KOPT-K1 (cell line): ENCODE measurements at regions not wholly inside any gene's neighbourhood (a gene's known extent, or its start where the extent isn't known, plus 50 kb on each side); places are given as distances from the start of the nearest gene placed in this dataset.
A peak's percentile ranks its signal among the peaks of the same experiment; 100 is the strongest.

Experiments used
- H3K27ac ChIP-seq: fragments of 200-600 bp; sonication (generic); 2 replicates; pipeline ENCODE4 v1.5.1; 2016; ENCODE audit warnings: antibody characterized with exemption, mild to moderate bottlenecking, low read depth, low read length; ENCODE audit not compliant: poor library complexity, severe bottlenecking
- H3K36me3 ChIP-seq: fragments of 200-600 bp; sonication (generic); 2 replicates; pipeline ENCODE4 v1.5.1; 2017; ENCODE audit warnings: antibody characterized with exemption, mild to moderate bottlenecking, low read length, moderate library complexity; ENCODE audit not compliant: insufficient read depth
- H3K9me3 ChIP-seq: fragments of 200-600 bp; sonication (generic); 2 replicates; pipeline ENCODE4 v1.5.1; 2017; ENCODE audit warnings: antibody characterized with exemption, low read length, mild to moderate bottlenecking; ENCODE audit not compliant: insufficient read depth, poor library complexity, severe bottlenecking

DNA sequence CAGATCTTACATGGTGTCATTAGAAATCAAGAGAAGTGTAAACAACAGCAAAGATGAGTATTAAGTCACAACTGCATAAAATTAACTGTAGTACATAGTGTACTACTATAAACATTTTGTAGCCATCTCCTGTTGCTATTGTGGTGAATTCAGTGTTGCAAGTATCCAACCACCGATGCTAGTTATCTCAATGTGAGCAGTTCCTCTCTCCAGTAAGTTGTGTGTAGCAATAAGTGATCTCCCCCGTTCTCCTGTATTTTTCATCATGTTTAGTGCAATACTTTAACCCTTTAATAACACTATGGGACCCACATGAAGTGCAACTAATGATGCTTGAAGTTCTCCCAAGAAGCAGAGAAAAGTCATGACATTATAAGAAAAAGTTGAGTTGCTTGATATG, 264.7 kb upstream of the KCNH8 start:
- Histone ChIP-seq H3K9me3 (no peaks in the 10 kb centered on the region), H3K36me3 (no peaks in the 10 kb centered on the region), H3K27ac (no peak overlapping the region)

DNA sequence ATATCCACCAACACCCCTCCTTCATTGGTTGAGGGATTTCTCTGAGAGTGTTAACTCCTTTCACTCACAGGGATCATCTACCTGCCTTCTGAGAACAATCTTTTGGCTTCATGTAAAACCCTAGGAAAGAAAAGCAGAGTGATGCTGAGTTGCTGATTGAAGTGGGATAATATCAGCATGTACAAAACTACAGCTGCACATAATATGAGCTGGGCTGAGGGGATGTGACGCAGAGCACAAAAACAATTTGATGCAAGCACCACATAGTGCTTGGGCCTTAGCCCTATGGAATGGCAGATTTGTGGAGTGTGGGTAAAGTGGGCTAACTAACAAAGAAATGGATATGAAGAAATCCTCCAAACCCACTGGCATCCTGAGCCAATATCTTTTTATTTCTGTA, 267.6 kb upstream of the KCNH8 start:
- H3K9me3 ChIP-seq: no peaks in the 10 kb centered on the region
- H3K27ac ChIP-seq: no peak overlapping the region
- H3K36me3 ChIP-seq: no peaks in the 10 kb centered on the region

DNA sequence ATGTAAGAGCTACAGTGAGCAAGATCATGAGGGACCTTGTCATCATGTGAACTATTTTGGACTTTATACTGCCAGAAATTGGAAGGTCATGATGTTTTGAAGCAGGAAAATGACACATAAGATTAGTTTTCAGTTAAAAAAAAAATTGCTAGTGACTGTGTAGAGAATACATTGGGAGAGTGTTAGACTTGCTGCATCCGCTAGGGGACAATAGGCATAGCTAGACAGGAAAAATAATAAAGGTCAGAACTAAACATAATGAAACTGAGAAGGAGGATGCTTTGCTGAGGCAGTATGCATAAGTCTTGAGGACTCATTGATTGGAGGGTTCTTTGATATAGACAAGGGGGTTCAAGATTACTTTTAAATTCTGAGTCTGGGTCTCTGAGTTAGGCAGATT, 275.8 kb upstream of the KCNH8 start:
- Histone ChIP-seq H3K27ac (no peak overlapping the region), H3K36me3 (no peaks in the 10 kb centered on the region), H3K9me3 (no peaks in the 10 kb centered on the region)

DNA sequence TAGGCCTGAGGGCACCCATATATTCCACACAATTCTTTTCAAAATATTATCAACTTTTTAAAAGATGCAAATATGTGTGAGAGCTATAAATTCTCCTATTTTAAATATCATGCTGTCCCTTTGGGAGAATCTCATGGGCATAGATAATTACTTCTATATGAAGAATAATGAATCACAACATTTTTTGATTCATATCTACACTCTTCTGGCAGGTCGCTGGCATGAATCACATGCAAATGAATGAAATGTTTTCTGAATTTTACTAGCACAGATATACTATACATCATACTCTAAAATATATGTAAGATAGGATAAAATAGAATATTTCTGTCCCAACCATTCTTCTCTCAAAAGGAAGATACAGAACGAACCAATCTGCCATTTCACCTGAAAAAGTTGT, 277.7 kb upstream of the KCNH8 start:
- Histone ChIP-seq H3K27ac (no peak overlapping the region), H3K9me3 (no peaks in the 10 kb centered on the region), H3K36me3 (no peaks in the 10 kb centered on the region)

DNA sequence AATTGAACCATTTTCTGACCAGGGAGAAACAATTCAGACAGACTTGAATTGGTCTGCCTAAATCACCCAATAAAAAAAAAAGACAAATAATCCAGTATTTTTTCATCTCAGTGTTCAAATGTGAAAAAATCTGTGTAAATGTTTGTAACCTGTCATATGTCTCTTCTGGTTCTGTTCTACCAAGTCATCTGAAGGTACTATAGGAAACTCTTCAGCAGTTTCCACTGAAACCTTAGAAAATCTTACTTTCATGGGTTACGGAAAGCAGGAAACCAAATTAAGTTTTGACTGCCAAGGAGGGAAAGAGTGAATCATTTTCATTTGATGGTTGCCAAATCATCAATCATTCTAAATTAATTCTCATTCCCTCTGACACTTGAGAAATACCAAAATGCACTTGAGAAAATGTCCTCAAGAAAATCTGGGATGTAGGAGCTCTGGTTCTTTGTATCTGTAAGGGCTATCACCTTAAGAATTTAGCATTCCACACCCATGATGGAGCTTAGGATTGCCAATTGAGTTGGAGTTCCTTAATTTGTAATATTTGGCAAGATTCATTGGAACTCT, 278.2 kb upstream of the KCNH8 start:
- H3K36me3 ChIP-seq: no peaks in the 10 kb centered on the region
- H3K9me3 ChIP-seq: no peaks in the 10 kb centered on the region
- no peak overlapping the region for H3K27ac ChIP-seq

DNA sequence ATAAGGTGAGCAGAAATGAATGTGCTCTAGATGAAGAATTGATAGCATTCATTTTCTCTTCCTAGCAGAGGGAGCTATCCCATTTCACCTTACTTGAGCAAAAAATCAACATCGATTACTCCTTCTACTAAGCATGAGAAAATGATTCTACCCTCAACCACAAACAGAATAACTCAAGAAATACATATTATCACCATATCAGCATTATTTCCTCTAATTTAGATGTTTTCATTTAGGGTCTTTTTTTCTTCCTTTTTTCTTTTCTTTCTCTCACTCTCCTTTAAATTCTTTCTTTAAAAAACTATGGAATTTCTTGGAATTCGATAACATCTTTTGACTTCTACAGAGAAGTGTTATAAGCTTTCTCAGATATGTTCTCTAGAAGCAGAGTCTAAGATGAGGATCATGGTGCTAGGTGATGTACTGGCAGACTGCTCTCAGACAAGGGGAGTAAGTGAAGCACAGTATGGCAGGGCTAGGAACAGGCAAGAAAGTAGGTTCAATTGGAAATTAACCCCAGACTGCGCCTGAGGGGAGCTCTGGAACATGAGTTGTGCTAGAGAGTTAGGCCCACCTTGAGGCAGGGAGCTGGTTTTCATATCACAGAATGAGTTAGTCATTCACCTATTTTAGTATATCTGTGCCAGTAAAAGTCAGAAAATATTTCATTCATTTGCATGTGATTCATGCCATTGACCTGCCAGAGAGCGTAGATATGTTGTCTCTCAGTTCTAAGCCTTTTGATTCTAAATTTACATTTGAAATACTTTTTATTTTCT, 279.2 kb upstream of the KCNH8 start:
- Histone ChIP-seq H3K9me3 (no peaks in the 10 kb centered on the region), H3K36me3 (no peaks in the 10 kb centered on the region), H3K27ac (no peak overlapping the region)

DNA sequence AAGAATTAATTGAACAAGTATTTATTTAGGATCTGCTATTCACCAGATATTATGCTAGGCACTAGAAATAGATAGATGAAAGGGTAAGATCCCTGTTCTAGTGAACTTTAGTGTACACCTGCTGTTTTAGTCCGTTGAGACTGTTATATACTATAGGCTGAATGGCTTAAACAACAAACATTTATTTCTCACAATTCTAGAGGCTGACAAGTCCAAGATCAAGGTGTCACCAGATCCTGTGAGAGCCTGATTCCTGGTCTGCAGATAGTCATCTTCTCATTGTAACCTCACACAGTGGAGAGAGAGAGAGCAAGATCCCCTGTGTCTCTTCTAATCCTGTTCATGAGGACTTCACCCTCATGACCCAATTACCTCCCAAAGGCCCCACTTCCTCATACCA, 281.4 kb upstream of the KCNH8 start:
- Histone ChIP-seq H3K27ac (no peak overlapping the region), H3K36me3 (no peaks in the 10 kb centered on the region), H3K9me3 (no peaks in the 10 kb centered on the region)

DNA sequence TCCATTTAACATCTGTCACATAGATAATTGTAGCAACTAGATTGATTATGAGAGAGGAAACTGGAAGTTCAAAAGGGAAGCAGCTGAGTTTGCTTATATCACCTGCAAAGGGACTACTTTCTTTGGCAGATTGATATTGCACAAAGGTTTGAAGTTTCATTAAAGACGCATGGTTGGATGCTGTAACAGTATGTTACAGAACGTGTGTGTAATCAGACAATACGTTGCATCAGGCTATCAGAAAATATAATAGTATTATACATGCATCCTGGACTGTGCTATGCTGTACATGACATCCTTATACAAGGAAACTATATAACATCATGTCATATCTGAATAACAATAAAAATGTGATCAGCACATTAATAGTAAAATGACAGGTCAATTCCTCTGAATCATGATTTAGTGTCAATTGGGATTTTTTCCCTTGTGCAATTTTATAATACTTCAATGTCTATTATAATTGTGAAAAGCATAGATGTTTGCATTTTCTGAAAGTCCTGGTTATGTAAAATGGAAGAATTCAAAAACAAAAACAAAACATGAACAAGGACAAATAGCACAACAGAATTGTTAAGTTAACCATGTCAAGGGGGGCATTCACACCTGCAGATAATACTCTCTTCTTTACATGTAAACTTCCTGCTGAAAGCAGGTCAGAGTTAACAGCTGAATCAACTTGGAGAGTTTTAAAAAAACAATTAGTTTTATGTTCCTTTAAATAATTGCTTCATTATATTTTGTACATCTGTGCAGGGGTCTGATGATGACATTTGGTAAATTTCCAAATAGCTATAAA, 283.2 kb upstream of the KCNH8 start:
- H3K36me3 ChIP-seq: no peaks in the 10 kb centered on the region
- H3K9me3 ChIP-seq: no peaks in the 10 kb centered on the region
- no peak overlapping the region for H3K27ac ChIP-seq

DNA sequence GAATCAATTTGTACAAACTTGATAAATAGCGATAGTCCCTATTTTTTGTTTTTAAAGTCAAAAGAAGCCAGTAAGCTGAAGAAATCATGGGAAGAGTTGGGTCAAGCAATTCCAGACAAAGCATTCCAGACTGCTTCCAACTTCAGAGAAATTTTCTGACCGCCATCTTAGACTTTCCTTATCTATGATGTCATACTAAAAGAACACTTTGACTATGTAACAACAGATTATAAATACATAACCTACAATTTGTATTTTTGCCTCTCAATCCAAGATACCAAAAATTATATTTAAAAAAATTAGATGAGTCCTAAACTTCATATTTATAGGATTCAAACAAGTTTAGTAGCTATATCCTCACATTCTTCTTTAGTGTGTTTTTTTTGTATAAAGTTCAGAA, 286.2 kb upstream of the KCNH8 start:
- Histone ChIP-seq H3K9me3 (no peaks in the 10 kb centered on the region), H3K27ac (no peak overlapping the region), H3K36me3 (no peaks in the 10 kb centered on the region)

DNA sequence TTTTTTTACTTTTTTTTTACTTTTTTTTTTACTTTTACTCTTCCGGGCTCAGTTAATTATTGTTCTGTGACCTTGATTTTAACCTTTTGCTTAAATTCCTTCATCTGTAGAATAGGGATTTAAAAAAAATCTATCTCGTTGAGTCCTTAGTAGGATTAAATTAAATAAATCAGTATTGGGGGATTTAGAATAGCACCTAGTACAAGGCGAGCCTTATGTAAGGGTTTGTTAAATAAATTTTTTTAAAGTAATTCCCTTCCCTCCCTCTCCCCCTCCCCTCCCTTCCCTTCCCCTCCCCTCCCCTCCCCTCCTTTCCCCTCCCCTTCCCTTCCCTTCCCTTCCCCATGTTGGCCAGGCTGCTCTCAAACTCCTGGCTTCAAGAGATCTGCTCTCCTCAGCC, 287.2 kb upstream of the KCNH8 start:
- Histone ChIP-seq H3K36me3 (no peaks in the 10 kb centered on the region), H3K27ac (no peak overlapping the region), H3K9me3 (no peaks in the 10 kb centered on the region)

DNA sequence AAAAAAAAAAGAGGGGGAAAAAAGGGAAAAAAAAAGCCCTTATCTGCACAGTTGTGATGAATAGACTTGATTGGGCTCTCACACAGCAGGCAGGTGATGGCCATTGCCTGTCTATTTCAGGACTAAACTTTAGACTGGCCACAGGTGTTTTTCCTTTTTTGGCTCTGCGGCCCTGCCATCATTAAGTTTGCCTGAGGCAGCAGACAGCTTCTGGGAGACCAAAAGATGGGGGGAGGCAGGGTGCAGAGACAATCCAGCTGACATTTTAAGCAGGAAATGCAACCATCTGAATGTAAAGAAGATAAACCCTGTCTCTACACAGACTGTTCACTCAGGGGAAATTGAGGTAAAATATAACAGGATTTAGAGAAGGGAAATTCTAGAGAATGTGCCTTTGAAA, 295.0 kb upstream of the KCNH8 start:
- H3K9me3 ChIP-seq: no peaks in the 10 kb centered on the region
- no peaks in the 10 kb centered on the region for H3K36me3 ChIP-seq
- no peak overlapping the region for H3K27ac ChIP-seq

DNA sequence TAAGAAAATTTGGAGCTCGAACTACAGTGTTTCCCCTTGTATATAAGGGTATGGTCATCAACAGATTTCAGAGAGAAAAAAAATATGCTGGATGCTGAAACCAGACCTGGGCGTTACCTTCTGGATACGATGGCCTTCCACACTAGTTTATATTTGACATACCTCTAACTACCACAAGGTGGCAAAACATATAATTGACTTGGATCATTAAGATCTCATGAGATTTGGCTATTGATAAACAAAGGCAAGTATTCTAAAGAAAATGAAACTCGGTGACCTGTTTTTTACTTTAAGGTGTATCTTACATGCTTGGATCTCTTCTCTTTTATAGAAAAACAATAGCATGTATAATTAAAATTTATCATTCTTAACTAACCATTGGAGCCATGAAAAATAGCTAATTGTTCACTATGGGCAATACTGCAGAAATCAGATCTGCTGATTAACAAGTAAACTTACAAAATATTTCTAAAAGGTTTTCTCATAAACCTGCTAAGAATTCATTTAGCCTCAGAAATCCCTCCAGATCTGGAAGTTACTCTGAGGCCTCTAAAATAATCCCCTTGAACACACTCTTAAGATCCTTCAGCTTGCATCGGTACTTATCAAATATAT, 300.6 kb upstream of the KCNH8 start:
- H3K9me3 ChIP-seq: no peaks in the 10 kb centered on the region
- no peak overlapping the region for H3K27ac ChIP-seq
- no peaks in the 10 kb centered on the region for H3K36me3 ChIP-seq

DNA sequence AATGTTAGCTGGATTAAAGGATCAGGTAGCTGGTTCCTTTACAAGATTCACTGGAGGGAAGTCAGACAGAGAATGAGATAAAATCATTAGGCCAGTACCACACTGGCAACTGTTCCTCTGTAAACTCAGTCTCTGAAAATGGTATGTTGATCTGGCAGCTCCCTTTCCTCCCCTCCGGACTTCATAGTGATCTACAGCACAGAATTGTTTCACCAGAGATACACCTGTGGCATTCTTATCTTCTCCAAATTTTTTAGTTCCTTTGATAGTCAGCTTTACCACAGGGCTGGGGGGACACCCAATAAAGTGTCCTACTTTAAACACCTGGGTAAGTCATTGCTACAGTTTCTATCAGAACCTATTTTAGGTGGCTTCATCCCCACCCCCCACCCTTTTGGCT, 304.3 kb upstream of the KCNH8 start:
- Histone ChIP-seq H3K27ac (peak overlapping the region; percentile 22), H3K36me3 (no peaks in the 10 kb centered on the region), H3K9me3 (no peaks in the 10 kb centered on the region)

DNA sequence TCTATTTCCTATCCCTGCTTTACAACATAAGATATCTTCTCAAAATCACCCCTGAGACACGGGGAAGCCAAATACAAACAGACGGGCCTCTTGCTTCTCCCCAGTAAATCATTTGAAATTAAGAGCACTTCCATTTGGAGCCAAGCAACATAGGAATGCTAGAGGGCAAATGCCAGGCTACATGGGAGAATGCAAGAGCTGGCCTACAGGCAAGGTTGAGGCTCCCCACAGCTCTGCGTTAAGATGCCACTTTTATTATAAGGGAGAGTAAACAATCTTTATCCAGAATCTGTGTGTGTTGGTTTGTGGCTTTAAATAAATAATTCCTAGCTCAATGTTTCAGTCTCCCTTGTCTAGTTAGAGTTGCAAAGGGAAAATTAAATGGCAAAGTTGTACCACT, 305.1 kb upstream of the KCNH8 start:
- Histone ChIP-seq H3K9me3 (no peaks in the 10 kb centered on the region), H3K27ac (no peak overlapping the region), H3K36me3 (no peaks in the 10 kb centered on the region)
